Activated CD8-positive, alpha-beta memory T cell treated with anti-CD3 and anti-CD28 coated beads for 24 hours (primary cell): ENCODE measurements at regions not wholly inside any gene's neighbourhood (a gene's known extent, or its start where the extent isn't known, plus 50 kb on each side); places are given as distances from the start of the nearest gene placed in this dataset.
"Not testable (repeated sequence)": the region's sequence is repeated elsewhere in the genome, so short reads cannot be mapped to it uniquely, and the experiment has no call there.

ENCODE experiments used
- DNase-seq: peaks from one replicate; pipeline ENCODE4 v3.0.0-alpha.2; 2020

DNA sequence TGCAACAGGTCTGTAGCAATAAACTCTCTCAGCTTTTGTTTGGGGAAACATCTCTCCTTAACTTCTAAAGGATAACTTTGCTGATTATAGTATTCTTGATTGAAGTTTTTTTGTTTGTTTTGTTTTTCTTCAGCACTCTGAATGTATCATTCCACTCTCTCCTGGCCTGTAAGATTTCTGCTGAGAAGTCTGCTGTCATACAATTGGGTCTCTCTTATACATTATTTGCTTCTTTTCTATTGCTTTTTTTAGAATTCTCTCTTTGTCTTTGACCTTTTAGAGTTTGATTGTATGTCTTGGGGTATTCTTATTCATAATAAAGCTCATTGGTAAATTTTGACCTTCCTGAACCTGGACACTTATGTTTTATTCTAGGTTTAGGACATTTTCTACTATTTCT is 386.3 kb downstream of the MRPL39 start:
- no peak for DNase-seq

DNA sequence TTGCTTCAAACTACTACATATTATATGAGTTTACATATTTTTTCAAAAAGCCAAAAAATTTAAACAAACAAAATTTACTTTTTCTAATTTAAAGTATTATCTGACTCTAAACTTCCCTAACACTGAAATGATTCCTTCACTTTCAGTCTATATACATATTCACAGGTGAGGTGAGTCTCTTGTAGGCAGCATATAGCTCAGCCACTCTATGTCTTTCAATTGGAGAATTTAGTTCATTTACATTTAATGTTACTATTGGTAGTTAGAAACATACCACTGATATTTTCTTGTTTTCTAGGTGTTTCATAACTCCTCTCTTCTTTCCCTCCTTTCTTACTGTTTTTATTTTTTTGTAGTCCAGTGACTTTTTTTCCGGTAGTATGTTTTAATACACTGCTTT is 387.1 kb downstream of the MRPL39 start:
- no peak for DNase-seq

DNA sequence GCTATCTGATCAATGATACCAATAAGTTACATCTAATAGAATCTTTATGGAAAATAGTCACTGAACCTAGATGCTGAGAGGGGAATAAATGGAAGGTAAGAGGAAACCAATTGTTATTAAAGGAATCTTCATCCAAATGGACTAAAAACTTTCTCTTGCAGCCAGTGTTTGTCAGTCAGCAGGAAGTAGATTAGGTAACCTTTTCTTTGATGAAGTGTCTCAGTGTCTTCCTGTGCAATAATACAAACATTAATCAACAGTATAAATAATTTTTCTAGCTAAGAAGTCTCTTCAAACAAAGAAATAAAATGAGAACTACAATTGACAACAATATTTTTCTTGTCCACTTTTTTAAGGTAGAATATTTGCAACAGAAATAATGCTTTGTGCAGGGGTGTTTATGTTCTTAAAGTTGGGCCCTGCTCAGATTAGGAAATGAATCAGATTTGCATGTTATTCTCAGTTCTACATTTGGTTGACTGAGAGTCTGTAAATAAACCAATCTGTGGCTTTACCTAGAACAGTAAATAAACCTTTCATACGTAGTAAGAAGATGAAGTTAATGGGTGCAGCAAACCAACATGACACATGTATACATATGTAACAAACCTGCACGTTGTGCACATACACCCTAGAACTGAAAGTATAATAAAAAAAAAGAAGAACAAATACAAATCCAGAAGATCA is 391.4 kb downstream of the MRPL39 start:
- DNase-seq = no peak

DNA sequence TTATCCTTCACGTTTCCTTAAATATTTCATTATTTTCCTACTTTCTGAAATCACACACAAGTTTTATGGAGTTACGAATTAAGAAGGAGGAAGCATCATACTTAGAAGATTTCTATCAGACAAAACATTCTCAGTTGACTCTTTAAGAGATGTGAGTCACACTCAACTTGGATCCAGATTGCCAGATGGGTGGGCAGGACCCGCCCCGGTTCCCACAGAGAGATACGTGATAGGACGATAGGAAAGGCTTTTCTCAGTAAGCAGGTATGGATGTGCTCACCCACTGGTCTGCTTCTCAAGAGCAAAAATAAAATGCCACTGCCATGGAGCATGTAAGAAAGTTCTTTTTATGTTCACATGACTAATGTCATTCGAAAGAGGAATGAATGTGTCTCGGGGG is 392.6 kb downstream of the MRPL39 start:
- DNase-seq = no peak

DNA sequence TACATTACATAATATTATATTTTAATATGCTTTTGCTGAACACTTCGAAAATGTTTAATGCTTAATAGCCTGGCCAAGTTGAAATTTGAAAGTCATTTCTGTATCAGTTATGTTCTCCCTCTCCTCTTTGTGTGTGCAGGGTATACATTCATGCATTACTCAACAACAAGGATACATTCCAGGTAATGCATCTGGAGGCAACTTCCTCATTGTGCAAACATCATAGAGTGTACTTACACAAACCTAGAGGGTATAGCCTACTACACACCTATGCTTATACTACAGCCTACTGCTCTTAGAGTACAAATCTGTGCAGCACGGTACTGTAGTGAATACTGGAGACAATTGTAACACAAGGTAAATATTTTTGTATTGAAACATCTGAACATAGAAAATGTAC is 407.3 kb downstream of the MRPL39 start:
- DNase-seq = no peak

DNA sequence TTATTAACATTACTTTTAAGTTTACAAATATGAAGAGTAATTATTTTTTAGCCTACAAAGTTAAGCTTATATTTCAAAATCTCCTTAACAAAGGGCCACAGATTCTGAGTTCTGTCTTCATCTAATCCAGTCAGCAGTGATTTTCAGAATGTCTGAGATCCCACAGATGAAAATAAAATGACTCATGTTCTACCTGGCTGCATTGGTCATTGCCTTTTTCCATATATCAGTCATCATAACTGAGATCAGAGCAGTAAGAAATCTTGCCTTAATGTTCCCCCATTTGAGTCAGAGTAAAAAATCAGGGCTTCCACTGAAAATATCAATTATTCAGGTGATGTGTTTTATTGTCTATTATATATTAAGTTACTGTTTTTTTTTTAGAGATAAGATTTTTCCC is 416.1 kb downstream of the MRPL39 start:
- DNase-seq = no peak

DNA sequence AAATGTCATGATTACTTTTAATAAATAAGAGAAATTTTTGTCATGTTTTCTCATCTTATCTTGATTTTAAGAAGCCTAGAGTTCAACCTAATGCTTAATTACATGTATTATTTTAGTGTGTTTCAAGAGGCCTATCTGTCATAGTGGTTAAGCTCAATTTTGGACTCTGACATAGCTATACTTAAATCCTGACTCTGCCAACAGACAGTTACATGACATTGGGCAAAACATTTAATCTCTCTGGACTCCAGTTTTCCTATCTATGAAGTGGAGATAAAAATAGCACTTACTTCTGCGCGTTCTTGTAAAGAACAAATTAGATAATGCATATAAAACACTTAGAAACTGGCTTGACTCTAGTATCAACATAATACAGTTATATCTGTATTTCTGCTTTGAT is 417.8 kb downstream of the MRPL39 start:
- DNase-seq = no peak

DNA sequence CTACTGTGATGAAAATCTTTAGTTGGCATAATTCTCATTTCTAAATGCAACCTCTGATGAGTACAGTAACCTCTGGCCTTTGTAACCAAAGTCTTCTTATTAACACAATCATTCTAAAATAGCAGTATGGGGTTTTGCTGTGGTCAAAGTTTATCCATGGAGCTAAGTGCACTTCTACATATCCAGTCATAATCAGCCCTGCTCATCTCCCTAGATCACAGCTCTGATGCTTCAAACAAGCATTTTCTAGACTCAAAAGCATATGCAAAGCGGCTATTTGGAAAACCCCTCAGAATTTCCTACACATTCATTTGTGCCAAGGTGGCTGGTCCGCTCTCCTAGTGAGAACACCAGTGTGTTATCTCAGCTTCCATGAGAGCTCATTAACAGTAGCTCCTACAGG is 418.6 kb downstream of the MRPL39 start:
- DNase-seq = no peak

DNA sequence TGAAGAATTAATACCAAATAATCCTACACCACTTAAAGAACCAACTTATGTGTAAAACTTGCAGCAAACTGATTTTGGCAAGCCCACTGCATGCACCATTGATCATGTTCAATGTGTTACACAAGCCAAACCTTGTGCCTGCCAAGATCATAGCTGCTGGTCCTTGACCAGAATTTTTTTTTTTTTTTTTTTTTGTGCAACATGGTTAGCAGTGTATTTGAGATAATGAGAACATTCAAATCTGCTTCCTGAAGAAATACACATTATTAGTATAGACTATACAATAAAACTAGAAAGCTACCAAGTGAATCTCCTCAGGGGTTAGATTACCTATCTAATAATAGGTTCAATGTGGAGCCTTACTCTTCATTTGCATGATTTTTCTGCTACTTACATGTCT is 421.0 kb downstream of the MRPL39 start:
- no peak for DNase-seq

DNA sequence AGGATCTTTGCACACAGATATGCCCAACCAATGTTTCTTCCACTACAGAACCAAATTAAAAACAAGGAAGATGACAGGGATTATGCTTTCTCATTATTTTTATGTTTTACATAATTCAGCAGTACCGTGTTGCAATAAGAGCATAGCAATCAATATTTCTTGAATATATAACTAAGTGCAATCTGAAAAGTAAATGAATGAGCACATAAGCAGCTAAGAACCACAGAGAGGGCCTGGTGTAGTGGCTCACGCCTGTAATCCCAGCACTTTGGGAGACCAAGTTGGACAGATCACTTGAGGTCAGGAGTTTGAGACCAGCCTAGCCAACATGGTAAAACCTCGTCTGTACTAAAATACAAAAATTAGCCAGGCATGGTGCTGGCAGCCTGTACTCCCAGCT is 423.7 kb downstream of the MRPL39 start:
- DNase-seq = no peak

DNA sequence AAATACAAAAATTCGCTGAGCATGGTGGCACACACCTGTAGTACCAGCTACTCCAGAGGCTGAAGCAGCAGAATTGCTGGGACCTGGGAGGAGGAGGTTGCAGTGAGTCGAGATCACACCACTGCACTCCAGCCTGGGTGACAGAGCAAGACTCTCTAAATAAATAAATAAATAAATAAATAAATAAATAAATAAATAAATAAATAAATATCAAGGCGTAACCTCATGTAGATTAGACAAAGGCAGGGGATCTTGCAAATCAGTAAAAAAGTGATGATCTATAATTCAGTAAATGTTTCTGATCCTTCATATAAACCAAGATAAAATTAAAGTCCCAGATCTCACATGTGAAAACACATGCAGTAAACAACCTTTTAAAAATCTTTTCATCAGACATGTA is 425.6 kb downstream of the MRPL39 start:
- not testable (repeated sequence) for DNase-seq

DNA sequence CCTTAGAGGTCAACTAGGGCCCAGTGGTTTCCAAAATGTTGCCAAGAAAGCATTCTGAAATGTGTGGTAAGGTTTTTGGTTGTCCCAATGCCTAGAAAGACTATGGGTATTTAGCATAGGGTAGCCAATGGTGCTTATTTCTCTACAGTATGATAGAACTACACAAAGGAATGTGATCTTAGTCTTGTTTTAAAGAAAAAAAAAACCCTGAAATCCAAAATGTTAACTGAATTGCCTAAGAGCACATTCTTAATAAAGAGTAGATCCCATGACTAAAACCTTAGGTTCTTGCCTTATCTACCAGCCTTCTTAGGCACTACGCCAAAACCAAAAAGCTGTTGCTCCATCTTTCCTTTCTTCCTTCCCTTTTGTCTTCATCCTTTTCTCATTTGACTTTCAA is 428.2 kb downstream of the MRPL39 start:
- no peak for DNase-seq

DNA sequence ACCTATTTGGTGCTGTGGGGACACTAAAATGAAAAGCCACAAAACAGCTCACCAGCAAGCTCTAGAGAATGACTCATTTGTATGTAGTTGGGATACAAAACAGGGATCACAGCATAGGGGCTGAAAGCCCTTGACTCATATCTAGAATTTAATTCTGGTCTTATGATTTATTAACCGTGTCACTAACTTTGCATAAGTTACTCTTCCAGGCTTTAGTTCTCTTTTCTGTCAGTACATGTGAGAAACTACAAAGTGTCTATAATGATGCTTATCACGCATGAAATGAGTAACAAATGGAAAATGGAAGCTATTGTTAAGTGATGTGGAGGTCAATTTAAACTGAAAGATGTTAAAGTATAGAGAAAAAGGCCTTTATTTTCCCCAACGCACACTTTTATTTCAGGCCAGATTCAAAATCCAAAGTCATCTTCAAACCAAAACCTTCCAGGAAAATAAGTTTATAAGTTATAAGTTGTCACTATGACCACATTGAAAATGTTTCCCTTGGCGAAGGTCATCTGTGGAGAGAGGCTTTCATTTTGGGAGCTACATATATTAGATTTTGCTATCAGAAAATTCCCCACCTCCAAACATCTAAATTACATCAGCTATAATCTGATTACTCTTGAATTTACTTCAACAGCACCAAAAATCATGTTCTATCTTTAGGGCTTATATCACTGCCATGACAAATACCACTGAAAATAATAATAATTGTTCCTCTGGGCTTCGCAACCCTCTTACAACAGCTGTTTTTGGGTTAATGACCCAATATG is 430.5 kb downstream of the MRPL39 start:
- no peak for DNase-seq

DNA sequence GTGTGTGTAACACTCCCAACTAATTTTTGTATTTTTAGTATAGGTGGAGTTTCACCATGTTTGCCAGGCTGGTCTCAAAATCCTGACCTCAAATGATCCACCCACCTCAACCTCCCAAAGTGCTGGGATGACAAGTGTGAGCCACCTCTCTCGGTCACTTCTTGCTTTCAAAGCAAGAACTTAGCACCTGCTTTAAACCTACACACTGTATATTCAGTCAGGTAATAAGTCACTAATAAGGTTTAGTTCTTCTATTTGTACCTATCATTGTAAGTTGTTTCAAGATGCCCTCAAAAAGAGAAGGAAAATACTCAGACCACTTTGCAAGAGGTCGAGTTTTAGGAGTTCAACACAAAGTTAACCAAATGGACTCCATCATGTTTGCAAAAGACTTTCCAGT is 431.3 kb downstream of the MRPL39 start:
- no peak for DNase-seq

DNA sequence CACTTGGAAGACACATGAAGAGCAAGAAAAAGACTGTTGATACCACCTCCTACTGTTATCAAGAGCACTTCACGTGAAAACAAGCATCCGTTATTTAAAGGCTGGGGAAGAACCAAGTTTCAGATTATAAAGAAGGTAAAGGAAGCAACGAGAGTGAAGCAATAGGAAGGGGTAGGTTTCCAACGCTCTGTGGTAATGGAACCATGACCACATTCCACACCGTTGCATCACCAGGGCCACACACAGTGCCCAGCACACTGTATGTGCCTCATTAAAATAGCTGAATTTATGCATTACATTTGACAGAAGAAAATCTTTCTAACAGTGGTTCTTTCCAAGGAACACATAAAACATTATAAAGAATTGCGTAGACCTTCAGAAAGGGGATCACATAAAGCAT is 435.8 kb downstream of the MRPL39 start:
- no peak for DNase-seq

DNA sequence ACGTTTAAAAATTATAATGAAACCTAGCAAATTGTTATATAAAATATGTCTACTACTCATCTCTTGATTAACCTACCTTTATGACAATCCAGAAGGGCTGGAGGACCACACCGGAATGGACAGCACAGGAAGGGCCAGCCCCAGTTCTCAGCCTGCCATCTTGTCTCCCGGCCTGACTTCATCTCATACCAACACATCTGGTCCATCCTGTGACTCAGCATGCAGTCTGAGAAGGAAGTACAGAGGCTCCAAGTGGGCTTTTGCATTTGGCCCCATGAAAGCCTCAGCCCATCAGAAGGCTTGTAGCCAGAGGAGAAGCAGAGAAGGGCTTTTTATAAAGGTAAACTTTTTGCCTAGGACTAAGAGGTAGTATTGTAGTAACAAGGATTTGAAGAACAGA is 436.6 kb downstream of the MRPL39 start:
- no peak for DNase-seq

DNA sequence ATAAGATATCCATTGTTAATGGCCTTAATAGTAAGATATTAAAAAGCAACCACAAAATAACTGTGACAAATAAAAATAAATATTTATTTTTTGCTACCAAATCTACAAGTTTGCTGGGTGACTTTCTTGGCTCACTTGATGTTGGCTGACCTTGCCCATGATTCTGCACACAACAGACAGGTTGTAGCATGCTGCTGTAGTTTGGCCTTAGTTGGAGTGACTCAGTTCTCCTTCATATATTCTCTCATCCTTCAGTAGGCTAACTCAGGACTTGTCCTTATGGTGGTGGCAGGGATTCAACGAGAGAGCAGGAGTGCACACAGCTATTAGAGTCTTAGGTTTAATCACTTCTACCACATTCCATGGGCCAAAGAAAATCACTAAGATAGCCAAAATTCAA is 437.9 kb downstream of the MRPL39 start:
- DNase-seq = no peak

DNA sequence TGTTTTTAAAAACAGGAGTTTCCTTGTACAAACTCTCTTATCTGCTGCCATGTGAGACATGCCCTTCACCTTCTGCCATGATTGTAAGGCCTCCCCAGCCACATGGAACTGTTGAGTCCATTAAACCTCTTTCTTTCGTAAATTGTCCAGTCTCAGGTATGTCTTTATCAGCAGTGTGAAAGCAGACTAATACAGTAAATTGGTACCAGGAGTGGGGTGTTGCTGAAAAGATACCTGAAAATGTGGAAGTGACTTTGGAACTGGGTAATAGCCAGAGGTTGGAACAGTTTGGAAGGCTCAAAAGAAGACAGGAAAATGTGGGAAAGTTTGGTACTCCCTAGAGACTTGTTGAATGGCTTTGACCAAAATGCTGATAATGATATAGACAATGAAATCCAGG is 440.4 kb downstream of the MRPL39 start:
- DNase-seq = not testable (repeated sequence)

DNA sequence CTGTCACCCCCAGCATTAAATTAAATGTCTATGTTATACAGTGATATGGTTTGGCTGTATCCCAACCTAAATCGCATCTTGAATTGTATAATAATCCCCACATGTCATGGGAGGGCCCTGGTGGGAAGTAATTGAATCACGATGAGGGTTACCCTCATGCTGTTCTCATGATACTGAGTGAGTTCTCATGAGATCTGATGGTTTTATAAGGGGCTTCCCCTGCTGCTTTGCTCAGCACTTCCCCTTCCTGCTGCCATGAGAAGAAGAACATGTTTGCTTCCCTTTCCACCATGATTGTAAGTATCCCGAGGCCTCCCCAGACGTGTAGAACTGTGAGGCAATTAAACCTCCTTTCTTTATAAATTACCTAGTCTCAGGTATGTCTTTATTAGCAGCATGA is 445.7 kb downstream of the MRPL39 start:
- DNase-seq = no peak

DNA sequence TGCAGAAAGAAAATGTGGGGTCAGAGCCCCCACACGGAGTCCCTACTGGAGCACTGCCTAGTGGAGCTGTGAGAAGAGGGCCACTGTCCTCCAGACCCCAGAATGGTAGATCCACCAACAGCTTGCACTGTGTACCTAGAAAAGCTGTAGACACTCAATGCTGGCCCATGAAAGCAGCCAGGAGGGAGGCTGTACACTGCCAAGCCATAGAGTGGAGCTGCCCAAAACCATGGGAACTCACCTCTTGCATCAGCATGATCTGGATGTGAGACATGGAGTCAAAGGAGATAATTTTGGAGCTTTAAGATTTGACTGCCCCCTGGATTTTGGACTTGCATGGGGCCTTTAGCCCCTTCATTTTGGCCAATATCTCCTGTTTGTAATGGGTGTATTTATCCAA is 452.3 kb downstream of the MRPL39 start:
- not testable (repeated sequence) for DNase-seq

DNA sequence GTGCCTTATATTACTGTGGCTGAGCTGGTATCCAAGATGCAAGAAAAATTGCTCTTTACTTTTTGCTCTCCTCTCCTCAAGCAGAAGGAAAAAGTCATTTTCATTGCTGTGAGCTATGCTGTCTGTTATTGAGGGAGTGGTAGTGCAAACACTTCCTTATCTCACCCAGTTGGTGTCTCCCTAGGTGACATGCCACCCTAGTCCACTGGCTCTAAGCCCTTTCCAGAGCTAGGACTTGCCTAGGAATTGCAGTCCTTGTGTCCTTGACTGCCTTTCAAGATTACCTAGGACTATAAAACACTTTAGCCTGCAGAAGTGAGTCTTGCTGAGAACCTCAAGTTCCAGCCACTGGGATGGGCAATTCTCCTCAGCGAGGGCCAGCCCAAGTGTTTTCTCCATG is 458.3 kb downstream of the MRPL39 start:
- DNase-seq = no peak

DNA sequence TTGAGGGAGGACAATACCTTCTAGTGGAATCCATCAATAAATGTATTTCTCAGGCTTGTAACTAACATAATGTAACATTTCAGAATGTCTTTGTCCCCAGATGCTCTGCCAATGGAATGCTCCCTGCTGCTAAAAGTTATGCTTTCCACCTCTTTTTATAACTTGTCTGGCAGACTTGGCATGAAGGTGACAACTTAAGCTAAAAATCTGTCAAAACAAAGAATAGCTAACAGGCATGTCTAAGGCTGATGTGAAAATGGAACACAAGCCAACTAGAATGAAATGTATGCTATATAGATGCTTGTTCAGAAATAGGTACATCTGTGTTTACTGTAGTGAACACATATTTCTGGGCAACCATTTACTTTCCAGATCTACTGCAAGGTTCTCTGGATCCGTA is 467.9 kb downstream of the MRPL39 start:
- DNase-seq = no peak

DNA sequence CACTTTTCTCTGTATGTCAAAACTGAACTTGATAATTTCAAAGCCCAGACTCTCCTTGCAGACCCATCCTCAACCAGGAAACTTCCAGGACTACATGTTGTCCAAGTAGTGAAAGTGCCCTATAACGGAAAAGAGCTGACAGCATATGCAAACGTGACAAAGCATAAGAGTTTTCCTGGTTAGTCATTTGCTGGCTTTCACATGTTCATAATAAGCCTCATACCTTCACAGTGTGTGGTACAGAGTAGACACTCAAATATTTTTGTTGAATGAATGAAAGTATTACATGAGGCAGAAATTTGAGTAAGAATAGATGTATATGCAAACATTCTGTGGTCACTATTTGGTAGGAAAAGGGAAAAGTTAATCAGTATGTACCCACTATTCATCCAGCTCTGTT is 473.3 kb downstream of the MRPL39 start:
- DNase-seq = no peak

DNA sequence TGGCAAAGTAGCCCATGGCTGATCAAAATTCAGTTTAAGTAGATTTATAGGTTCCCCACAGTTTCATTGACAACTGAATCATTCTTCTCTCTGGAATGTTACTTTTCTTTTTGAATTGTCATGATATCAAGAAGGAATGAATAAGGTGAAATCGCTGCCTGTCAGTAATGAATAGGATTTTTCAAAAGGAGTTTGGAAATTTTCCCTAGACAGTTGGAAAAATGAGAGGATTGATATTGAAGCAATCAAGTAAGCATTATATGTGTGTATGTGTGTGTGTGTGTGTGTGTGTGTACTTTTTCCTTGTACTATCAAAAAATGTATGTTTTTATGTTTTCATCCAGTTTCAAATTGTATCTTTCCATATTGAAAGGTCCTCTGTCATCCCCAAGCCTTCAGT is 479.5 kb downstream of the MRPL39 start:
- no peak for DNase-seq

DNA sequence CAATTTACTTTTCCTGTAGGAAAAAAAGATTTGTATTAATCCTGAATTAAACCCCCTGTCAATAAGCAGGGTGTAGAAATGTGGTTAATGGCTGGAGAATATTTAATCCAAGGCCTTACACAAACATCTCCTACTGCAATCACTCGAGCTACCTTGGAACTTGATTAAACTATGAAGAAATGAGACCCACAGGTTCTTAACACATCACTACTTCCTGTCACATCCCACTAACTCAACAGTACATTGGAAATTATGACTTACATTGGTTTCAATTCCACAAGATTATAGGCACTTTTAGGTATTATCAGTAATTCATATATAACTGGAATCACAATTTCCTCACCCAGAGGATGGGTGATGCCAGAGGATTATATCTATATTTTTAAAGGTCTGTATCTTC is 480.3 kb downstream of the MRPL39 start:
- no peak for DNase-seq
